ACC112 (cell line): ENCODE measurements at regions not wholly inside any gene's neighbourhood (a gene's known extent, or its start where the extent isn't known, plus 50 kb on each side); places are given as distances from the start of the nearest gene placed in this dataset.

Source experiments
- H2AFZ ChIP-seq: fragments of 200-600 bp; sonication (generic); one replicate; pipeline ENCODE4 v1.6.0; 2017; ENCODE audit warnings: antibody characterized with exemption, low read length; ENCODE audit not compliant: unreplicated experiment
- H3K27ac ChIP-seq: fragments of 200-600 bp; sonication (generic); 2 replicates; pipeline ENCODE4 v1.5.1; 2014; ENCODE audit warnings: low read depth, mild to moderate bottlenecking, antibody characterized with exemption, low read length, moderate library complexity
- H3K27me3 ChIP-seq: fragments of 200-600 bp; sonication (generic); 2 replicates; pipeline ENCODE4 v1.6.1; 2014; ENCODE audit warnings: mild to moderate bottlenecking, antibody characterized with exemption, low read length, moderate library complexity, mixed read lengths; ENCODE audit not compliant: insufficient read depth
- H3K36me3 ChIP-seq: fragments of 200-600 bp; sonication (generic); 2 replicates; pipeline ENCODE4 v1.6.1; 2016; ENCODE audit warnings: mild to moderate bottlenecking, antibody characterized with exemption, low read length, moderate library complexity, mixed read lengths; ENCODE audit not compliant: insufficient read depth
- H3K4me1 ChIP-seq: fragments of 200-600 bp; sonication (generic); one replicate; pipeline ENCODE4 v1.6.1; 2016; ENCODE audit warnings: low read length, mixed read lengths; ENCODE audit not compliant: insufficient read depth, unreplicated experiment, control insufficient read depth
- H3K4me3 ChIP-seq: fragments of 200-600 bp; sonication (generic); 2 replicates; pipeline ENCODE4 v1.5.1; 2014; ENCODE audit warnings: mild to moderate bottlenecking, low read depth, low read length
- H3K79me2 ChIP-seq: fragments of 200-600 bp; sonication (generic); one replicate; pipeline ENCODE4 v1.6.0; 2016; ENCODE audit warnings: low read length; ENCODE audit not compliant: control insufficient read depth, unreplicated experiment, insufficient read depth

DNA sequence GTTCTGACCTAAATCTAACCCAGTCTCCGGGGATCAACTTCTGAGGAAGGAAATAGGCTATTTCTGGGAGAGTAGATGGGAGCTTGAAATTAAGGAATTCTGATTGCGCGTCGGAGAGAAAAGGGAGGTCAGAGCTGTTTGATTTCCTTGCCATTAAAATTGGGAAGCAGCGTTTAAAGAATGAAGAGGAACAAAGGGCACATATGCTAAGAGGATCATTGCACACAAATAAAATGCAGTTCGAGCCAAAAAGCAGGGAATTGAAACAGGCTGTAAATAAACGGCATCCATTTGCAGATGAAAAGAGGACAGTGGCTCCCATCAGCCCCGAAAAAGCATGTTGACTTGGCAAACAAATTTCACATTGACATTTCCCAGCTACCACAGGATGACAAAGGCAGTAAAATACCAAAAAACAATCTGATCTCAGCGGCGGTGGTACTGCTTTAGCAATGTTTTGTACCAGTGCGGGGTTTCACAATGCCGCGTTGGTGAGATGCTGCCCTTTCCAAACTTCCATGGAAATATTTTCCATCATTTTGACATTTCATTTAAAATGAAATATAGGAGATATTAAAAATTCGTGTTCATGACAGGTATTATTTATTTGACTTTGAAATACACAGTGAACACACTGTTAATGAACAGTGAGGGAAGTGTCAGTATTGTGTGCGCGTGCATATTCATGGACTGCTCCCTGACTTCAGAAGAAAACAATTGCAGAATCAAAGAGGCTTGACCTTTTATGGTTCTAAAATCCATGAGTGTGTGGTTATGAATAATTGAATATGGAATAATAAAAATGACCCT, 108.8 kb downstream of the SQOR start:
- Histone ChIP-seq H3K27me3 (peaks cover 75% of the 10 kb centered on the region), H3K27ac (no peak overlapping the region), H3K36me3 (no peaks in the 10 kb centered on the region), H3K4me1 (no peaks in the 10 kb centered on the region), H3K79me2 (no peaks in the 10 kb centered on the region), H3K4me3 (no peak overlapping the region), H2AFZ (no peak overlapping the region)

DNA sequence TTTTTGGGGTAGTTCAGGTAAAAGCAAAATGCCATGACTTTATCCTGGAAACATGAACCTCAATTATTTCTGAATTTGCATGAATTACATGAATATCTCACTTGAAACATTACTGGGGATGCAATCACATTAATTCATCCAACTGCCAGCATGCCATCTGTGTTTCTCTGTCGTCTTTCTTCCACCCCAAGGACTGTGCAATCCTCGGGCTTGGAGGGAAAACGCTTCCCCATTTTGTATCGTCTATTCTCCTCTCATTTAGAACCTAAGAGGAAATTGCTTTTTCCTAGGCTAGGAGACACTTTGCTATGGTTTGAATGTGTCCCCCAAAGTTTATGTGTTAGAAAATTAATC, 109.4 kb downstream of the SQOR start:
- Histone ChIP-seq H3K79me2 (no peaks in the 10 kb centered on the region), H3K27ac (no peak overlapping the region), H3K36me3 (no peaks in the 10 kb centered on the region), H3K4me3 (no peak overlapping the region), H2AFZ (no peak overlapping the region), H3K4me1 (no peaks in the 10 kb centered on the region), H3K27me3 (peaks cover 71% of the 10 kb centered on the region)

DNA sequence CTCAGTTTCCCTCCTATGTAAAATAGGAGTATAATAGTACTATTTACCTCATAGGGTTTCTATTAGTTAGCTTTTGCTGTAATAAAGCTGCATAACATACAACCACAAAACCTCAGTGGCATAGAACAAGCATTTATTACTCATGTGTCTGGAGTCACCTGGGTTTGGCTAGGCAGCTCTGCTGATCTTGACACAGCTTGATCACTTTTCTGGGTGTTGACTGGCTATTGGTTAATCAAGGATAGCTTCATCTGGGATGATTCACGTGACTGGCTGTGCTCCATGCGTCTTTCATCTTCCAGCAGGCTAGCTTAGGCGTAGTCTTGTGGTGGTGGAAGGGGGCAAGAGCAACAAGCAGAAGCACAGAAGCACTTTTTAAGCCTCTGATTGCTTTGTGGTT, 112.6 kb downstream of the SQOR start:
- H3K4me1 ChIP-seq, result no peaks in the 10 kb centered on the region
- no peak overlapping the region for H2AFZ ChIP-seq
- no peaks in the 10 kb centered on the region for H3K79me2 ChIP-seq
- peaks cover 61% of the 10 kb centered on the region for H3K27me3 ChIP-seq
- no peak overlapping the region for H3K27ac ChIP-seq
- no peak overlapping the region for H3K4me3 ChIP-seq
- H3K36me3 ChIP-seq, result no peaks in the 10 kb centered on the region

DNA sequence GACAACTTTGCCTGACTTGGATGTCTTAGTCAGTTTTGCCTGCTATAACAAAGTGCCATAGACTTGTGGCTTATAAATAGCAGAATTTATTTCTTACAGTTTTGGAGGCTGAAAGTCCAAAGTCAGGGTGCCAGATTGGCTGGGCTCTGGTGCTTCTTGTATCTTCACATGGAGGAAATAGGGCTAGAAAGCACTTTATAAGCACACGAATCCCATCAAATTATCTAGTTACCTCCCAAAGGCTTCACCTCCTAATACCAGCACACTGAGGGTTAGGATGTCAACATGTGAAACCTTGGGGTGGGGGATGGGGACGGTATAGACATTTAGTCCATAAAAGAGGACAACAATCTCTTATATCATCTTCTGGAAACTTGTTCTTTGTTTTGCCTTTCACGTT, 116.8 kb downstream of the SQOR start:
- Histone ChIP-seq H3K27me3 (peaks cover 25% of the 10 kb centered on the region; the same call in 1 of the 2 replicates), H2AFZ (no peak overlapping the region), H3K27ac (no peak overlapping the region), H3K4me3 (no peak overlapping the region), H3K4me1 (no peaks in the 10 kb centered on the region), H3K79me2 (no peaks in the 10 kb centered on the region), H3K36me3 (no peaks in the 10 kb centered on the region)

DNA sequence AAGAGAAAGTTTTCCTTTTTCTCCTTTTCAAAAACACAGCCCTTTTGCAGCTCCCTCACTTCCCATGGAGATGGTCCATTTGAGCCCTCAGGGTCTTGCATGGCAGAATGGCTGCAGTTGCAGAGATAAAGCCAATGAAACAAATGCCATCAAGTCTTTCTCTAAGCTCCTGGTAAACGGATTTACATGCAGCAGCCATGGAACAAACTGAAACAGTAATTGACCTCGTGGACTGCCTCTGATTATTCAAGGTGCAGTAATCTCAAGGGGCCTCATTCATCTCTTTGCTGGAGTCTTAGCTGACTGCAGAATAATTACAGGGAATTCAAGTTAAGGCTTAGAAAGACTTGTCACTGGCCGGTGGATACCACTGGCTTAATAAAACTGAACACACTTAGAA, 125.1 kb downstream of the SQOR start:
- Histone ChIP-seq H3K4me1 (no peaks in the 10 kb centered on the region), H3K27ac (no peak overlapping the region), H3K79me2 (no peaks in the 10 kb centered on the region), H2AFZ (no peak overlapping the region), H3K4me3 (no peak overlapping the region), H3K36me3 (no peaks in the 10 kb centered on the region), H3K27me3 (peaks cover 41% of the 10 kb centered on the region; the same call in 1 of the 2 replicates)

DNA sequence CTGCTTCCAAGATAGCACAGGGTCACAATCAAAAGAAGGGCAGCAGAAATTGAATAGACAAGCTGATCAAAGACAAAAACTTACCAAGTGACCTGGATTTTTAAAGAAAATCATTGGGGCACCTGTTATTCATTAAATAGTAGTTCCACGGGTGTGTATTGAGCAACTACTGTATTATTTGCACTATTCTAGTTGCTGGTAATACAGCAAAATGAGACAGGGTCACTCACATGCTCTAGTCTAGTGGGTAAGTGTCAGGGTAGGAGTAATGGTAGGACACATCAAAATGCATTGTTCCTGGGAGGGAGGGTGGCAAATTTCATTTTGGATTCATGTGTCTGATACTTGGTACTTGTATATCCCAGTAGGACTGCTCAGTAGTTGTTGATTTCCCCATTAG, 127.9 kb downstream of the SQOR start:
- no peaks in the 10 kb centered on the region for H3K4me1 ChIP-seq
- H3K36me3 ChIP-seq, result no peaks in the 10 kb centered on the region
- H3K27ac ChIP-seq, result no peak overlapping the region
- H3K27me3 ChIP-seq, result peaks cover 41% of the 10 kb centered on the region; the same call in 1 of the 2 replicates
- H2AFZ ChIP-seq, result no peak overlapping the region
- no peak overlapping the region for H3K4me3 ChIP-seq
- H3K79me2 ChIP-seq, result no peaks in the 10 kb centered on the region

DNA sequence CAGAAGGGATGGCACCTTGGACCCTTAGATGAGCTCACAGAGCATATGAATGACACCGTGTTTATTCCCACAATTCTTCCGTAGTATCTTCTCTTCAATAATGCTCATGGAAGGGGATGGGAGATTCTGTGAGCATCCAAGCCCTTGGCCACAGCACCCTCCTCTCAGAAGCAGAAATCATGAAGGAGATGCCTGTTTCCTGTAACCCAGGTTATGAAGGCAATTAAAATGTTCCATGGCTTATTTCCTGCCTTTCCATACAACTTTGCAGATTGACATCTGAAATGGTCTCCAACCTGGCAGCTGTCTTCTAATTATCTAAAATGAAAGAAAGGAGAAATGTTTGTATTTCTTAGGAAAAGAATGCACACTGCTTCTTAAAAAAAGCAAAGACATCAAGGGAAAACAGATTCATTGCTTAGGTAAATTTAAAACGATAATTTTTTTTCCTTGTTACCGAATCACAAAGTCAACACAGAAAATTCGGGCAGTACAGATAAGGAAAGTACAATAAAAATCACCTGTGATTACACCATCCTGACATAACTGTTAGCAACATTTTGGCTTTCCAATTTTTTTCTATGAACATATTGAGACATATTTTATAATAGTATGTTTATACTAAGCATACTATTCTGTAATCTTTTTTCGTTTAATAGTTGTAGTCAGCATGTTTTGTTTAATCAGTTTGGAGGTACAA, 128.5 kb downstream of the SQOR start:
- H3K4me1 ChIP-seq, result no peaks in the 10 kb centered on the region
- H3K27ac ChIP-seq, result no peak overlapping the region
- no peaks in the 10 kb centered on the region for H3K36me3 ChIP-seq
- no peak overlapping the region for H2AFZ ChIP-seq
- H3K79me2 ChIP-seq, result no peaks in the 10 kb centered on the region
- H3K27me3 ChIP-seq, result peaks cover 38% of the 10 kb centered on the region; the same call in 1 of the 2 replicates
- no peak overlapping the region for H3K4me3 ChIP-seq

DNA sequence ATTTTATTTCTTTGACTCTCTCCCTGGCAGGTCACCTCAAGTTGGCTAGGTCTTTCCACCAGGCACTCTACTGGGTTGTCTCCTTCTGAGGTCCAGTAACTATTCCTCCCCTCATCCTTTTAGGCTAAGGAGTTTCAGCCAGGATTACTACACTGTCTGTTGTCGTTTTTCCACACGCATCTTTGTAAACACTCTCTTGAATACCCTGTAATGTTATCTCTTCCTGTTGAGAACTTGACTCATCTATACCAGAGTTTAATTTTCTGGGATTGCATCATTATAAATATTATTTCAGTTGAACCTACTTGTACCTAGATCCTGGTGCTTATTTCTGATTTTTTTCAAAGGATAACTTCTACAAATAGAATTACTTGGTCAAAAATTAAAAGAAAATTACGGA, 138.3 kb downstream of the SQOR start:
- Histone ChIP-seq H3K79me2 (no peaks in the 10 kb centered on the region), H3K36me3 (no peaks in the 10 kb centered on the region), H2AFZ (no peak overlapping the region), H3K27me3 (peaks cover 35% of the 10 kb centered on the region), H3K4me1 (no peaks in the 10 kb centered on the region), H3K27ac (no peak overlapping the region), H3K4me3 (no peak overlapping the region)

DNA sequence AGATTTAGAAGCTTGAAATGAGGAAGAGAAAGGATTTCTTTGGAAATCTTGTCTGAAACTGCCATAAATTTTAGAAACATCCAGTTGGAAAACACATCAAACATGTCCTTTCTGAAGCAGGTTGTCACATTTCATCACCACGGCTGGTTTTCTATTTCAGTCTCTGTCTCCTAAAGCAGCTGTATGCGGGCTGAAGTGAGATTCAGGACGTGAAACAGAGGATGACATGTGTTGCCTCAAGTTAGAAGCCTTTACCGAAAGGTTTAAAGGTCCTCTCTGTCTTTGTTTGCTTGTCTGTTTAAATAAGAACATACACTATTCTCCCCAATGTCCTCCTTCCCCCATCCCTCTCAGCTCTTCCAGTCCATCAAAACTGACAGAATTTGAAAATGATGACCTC, 141.9 kb downstream of the SQOR start:
- no peaks in the 10 kb centered on the region for H3K36me3 ChIP-seq
- no peak overlapping the region for H2AFZ ChIP-seq
- H3K4me3 ChIP-seq, result no peak overlapping the region
- H3K4me1 ChIP-seq, result no peaks in the 10 kb centered on the region
- no peaks in the 10 kb centered on the region for H3K79me2 ChIP-seq
- H3K27me3 ChIP-seq, result peaks cover 62% of the 10 kb centered on the region
- no peak overlapping the region for H3K27ac ChIP-seq

DNA sequence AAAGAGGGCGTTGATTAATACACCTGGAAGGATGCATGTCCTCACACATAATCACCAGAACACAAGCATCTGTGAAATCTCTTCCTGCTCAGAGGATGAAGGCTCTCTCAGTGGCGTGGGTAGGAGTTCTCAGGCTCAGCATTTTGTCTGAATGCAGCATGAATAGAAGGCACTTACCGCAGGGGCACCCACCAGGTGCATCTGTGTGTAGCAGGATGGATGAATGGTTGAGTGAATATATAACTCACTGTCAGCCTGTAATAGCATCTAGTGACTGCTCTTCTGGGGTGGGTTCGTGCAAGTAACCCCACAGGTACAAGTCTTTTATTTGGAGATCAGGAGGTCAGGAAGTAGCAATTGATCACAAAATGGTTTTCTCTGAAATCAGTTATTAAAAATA, 143.0 kb downstream of the SQOR start:
- H3K36me3 ChIP-seq, result no peaks in the 10 kb centered on the region
- no peak overlapping the region for H3K4me3 ChIP-seq
- no peaks in the 10 kb centered on the region for H3K4me1 ChIP-seq
- no peaks in the 10 kb centered on the region for H3K79me2 ChIP-seq
- H3K27me3 ChIP-seq, result peaks cover 72% of the 10 kb centered on the region
- H2AFZ ChIP-seq, result no peak overlapping the region
- H3K27ac ChIP-seq, result no peak overlapping the region

DNA sequence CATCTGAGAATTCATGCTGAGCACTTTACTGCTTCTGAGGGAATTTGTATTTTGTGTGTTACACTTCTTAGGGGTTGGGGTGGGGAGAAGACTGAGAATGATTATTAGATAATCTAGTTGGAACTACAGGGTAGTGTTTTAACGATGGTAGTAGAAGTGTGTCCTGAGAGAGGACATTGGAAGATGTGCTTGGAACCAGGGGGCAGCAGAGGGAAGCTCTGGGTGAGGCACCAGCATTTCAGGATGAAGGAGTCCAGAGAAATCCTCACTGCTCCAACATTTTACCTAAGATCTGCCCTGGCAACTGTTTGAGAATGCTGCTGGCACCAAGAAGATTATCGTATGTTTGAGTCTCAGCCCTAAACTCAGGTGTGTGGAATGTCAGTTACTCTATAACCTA, 145.5 kb downstream of the SQOR start:
- no peaks in the 10 kb centered on the region for H3K36me3 ChIP-seq
- H3K79me2 ChIP-seq, result no peaks in the 10 kb centered on the region
- H3K27me3 ChIP-seq, result peaks cover 74% of the 10 kb centered on the region
- no peak overlapping the region for H3K4me3 ChIP-seq
- no peak overlapping the region for H2AFZ ChIP-seq
- no peak overlapping the region for H3K27ac ChIP-seq
- no peaks in the 10 kb centered on the region for H3K4me1 ChIP-seq
